GM12892 (cell line): ENCODE measurements at regions not wholly inside any gene's neighbourhood (a gene's known extent, or its start where the extent isn't known, plus 50 kb on each side); places are given as distances from the start of the nearest gene placed in this dataset.

Experiments
- POLR2A ChIP-seq: IDR thresholded peaks from 2 replicates; pipeline ENCODE4 v1.6.1; 2011; ENCODE audit warnings: low read depth, low read length, control low read depth
- TAF1 ChIP-seq: IDR thresholded peaks from 2 replicates; pipeline ENCODE4 v1.6.1; 2011; ENCODE audit warnings: low read depth, mild to moderate bottlenecking, control low read depth, low read length, borderline replicate concordance

- no peak for TF ChIP-seq POLR2A
- no peak for TF ChIP-seq TAF1
Observed at GRCh38 chr2:18907937-18908336, 318.6 kb upstream of the NT5C1B start.
